ENCODE measurements at regions not wholly inside any gene's neighbourhood (a gene's known extent, or its start where the extent isn't known, plus 50 kb on each side); places are given as distances from the start of the nearest gene placed in this dataset.
A peak's percentile ranks its signal among the peaks of the same experiment; 100 is the strongest.

GRCh38 chr20:19895761-19896160, 121.4 kb upstream of the NAA20 start:
- Histone ChIP-seq H3K4me3 (ENCODE audit: low read depth, low read length) (no peak overlapping the region), H3K27me3 (ENCODE audit: control insufficient read depth, insufficient read depth, low read length) (no peaks in the 10 kb centered on the region), H3K36me3 (ENCODE audit: control insufficient read depth, insufficient read depth, low read length) (peaks cover 3% of the 10 kb centered on the region)
- POLR2A ChIA-PET: no interaction called here
- no peak for TF ChIP-seq CTCF (IDR thresholded peaks at IDR 0.05; ENCODE audit: insufficient read depth, low read depth, low read length)
- DNase-seq (ENCODE audit: low read depth): no peak
- CTCF ChIA-PET: no interaction called here

GRCh38 chr20:19897891-19898290, 119.3 kb upstream of the NAA20 start:
- DNase-seq (ENCODE audit: low read depth): no peak
- Histone ChIP-seq H3K36me3 (ENCODE audit: control insufficient read depth, insufficient read depth, low read length) (peaks cover 5% of the 10 kb centered on the region), H3K4me3 (ENCODE audit: low read depth, low read length) (no peak overlapping the region), H3K27me3 (ENCODE audit: control insufficient read depth, insufficient read depth, low read length) (no peaks in the 10 kb centered on the region)
- ChIA-PET CTCF (interaction anchor here (0.7 to 1.1 kb wide), 2 partner anchors 8 to 101 kb away, joined by 3 read pairs; no protein-coding TSS in a partner anchor), POLR2A (no interaction called here)
- no peak for TF ChIP-seq CTCF (IDR thresholded peaks at IDR 0.05; ENCODE audit: insufficient read depth, low read depth, low read length)

GRCh38 chr20:19901226-19901625, 115.9 kb upstream of the NAA20 start:
- TF ChIP-seq CTCF (IDR thresholded peaks at IDR 0.05; ENCODE audit: insufficient read depth, low read depth, low read length): no peak
- CTCF ChIA-PET: no interaction called here
- POLR2A ChIA-PET: no interaction called here
- Histone ChIP-seq H3K4me3 (ENCODE audit: low read depth, low read length) (no peak overlapping the region), H3K27me3 (ENCODE audit: control insufficient read depth, insufficient read depth, low read length) (no peaks in the 10 kb centered on the region), H3K36me3 (ENCODE audit: control insufficient read depth, insufficient read depth, low read length) (peaks cover 1% of the 10 kb centered on the region; the same call in 1 of the 2 replicates)
- no peak for DNase-seq (ENCODE audit: low read depth)

GRCh38 chr20:19903168-19903811, 113.9 kb upstream of the NAA20 start:
- H3K27me3 ChIP-seq (ENCODE audit: control insufficient read depth, insufficient read depth, low read length): no peaks in the 10 kb centered on the region
- ChIA-PET POLR2A (no interaction called here), CTCF (interaction anchor here (0.6 to 1.6 kb wide), 4 partner anchors 15 to 84 kb away, joined by 3 to 4 read pairs (median 3); no protein-coding TSS in a partner anchor)
- TF ChIP-seq CTCF (IDR thresholded peaks at IDR 0.05; ENCODE audit: insufficient read depth, low read depth, low read length): 0 out of 2 replicates have a peak, but pooled peaks have one; percentile 8
- H3K36me3 ChIP-seq (ENCODE audit: control insufficient read depth, insufficient read depth, low read length): peaks cover 1% of the 10 kb centered on the region; the same call in 1 of the 2 replicates
- DNase-seq (ENCODE audit: low read depth): no peak
- no peak overlapping the region for H3K4me3 ChIP-seq (ENCODE audit: low read depth, low read length)

- Histone ChIP-seq H3K4me3 (ENCODE audit: low read depth, low read length) (no peak overlapping the region), H3K36me3 (ENCODE audit: control insufficient read depth, insufficient read depth, low read length) (no peaks in the 10 kb centered on the region), H3K27me3 (ENCODE audit: control insufficient read depth, insufficient read depth, low read length) (no peaks in the 10 kb centered on the region)
- ChIA-PET POLR2A (no interaction called here), CTCF (no interaction called here)
- DNase-seq (ENCODE audit: low read depth): no peak
- TF ChIP-seq CTCF (IDR thresholded peaks at IDR 0.05; ENCODE audit: insufficient read depth, low read depth, low read length): no peak
Observed at GRCh38 chr20:19907326-19908056, 109.7 kb upstream of the NAA20 start.
